CD4-positive, alpha-beta memory T cell (primary cell): ENCODE measurements at regions not wholly inside any gene's neighbourhood (a gene's known extent, or its start where the extent isn't known, plus 50 kb on each side); places are given as distances from the start of the nearest gene placed in this dataset.

ENCODE experiments used
- CTCF ChIA-PET: fragments of 350-600 bp; sonication (Branson Sonifier 250); formaldehyde crosslinking; loops from one replicate; lab custom pipeline; 2021; ENCODE audit warnings: inconsistent platforms; ENCODE audit not compliant: partially characterized antibody; lab: Charles Lee
- POLR2A ChIA-PET: fragments of 350-600 bp; sonication (Branson Sonifier 250); formaldehyde crosslinking; loops from one replicate; lab custom pipeline; 2021; ENCODE audit not compliant: partially characterized antibody; lab: Charles Lee
- DNase-seq, 5 donors: peaks; one replicate each; pipeline versions ENCODE4 v3.0.0 to v3.0.0-alpha.2; 2020 to 2022; ENCODE audit warnings: mixed read lengths in 1 of 5
- H3K27ac ChIP-seq: one replicate; pipeline ENCODE4 v1.7.0; 2013; ENCODE audit warnings: low read depth, low read length
- H3K27me3 ChIP-seq: 2 replicates; pipeline ENCODE4 v1.7.0; 2013; ENCODE audit warnings: mild to moderate bottlenecking, low read length, moderate library complexity; ENCODE audit not compliant: insufficient read depth
- H3K36me3 ChIP-seq: 2 replicates; pipeline ENCODE4 v1.7.0; 2013; ENCODE audit warnings: mild to moderate bottlenecking, low read length, moderate library complexity; ENCODE audit not compliant: insufficient read depth
- H3K4me1 ChIP-seq: 2 replicates; pipeline ENCODE4 v1.7.0; 2013; ENCODE audit warnings: mild to moderate bottlenecking, low read length, moderate library complexity; ENCODE audit not compliant: insufficient read depth
- H3K4me3 ChIP-seq, 2 donors: one replicate each; pipeline ENCODE4 v1.7.0; 2013; ENCODE audit warnings: low read length in 2 of 2, mild to moderate bottlenecking in 1 of 2
- H3K9me3 ChIP-seq, 2 donors: one replicate each; pipeline ENCODE4 v1.7.0; 2013; ENCODE audit warnings: low read length in 2 of 2, control low read depth in 1 of 2; ENCODE audit not compliant: control insufficient read depth in 1 of 2
- H3K27ac Mint-ChIP-seq, 7 donors: one replicate each; pipeline ENCODE4 v1.8.0; 2020 to 2021; ENCODE audit warnings: mixed read lengths in 7 of 7, mild to moderate bottlenecking in 6 of 7, inconsistent platforms in 3 of 7, moderate library complexity in 3 of 7
- H3K27me3 Mint-ChIP-seq, 2 donors: one replicate each; pipeline ENCODE4 v1.8.0; 2020 to 2021; ENCODE audit warnings: mixed read lengths in 2 of 2
- H3K36me3 Mint-ChIP-seq, 2 donors: one replicate each; pipeline ENCODE4 v1.8.0; 2020 to 2021; ENCODE audit warnings: mixed read lengths in 2 of 2, inconsistent platforms in 1 of 2, mild to moderate bottlenecking in 1 of 2
- H3K4me1 Mint-ChIP-seq, 4 donors: one replicate each; pipeline ENCODE4 v1.8.0; 2020 to 2021; ENCODE audit warnings: mixed read lengths in 4 of 4, mild to moderate bottlenecking in 1 of 4
- H3K4me3 Mint-ChIP-seq, 8 donors: one replicate each; pipeline ENCODE4 v1.8.0; 2020 to 2021; ENCODE audit warnings: mixed read lengths in 8 of 8, mild to moderate bottlenecking in 7 of 8, moderate library complexity in 6 of 8, inconsistent platforms in 3 of 8
- H3K9me3 Mint-ChIP-seq, 8 donors: one replicate each; pipeline ENCODE4 v1.8.0; 2020 to 2021; ENCODE audit warnings: mixed read lengths in 8 of 8, mild to moderate bottlenecking in 5 of 8, inconsistent platforms in 3 of 8, moderate library complexity in 1 of 8
- intact Hi-C: fragments of 100-400 bp; cut with micrococcal nuclease; formaldehyde crosslinking; loops from one replicate; pipeline ENCODE4 v1.15.1; 2023

DNA sequence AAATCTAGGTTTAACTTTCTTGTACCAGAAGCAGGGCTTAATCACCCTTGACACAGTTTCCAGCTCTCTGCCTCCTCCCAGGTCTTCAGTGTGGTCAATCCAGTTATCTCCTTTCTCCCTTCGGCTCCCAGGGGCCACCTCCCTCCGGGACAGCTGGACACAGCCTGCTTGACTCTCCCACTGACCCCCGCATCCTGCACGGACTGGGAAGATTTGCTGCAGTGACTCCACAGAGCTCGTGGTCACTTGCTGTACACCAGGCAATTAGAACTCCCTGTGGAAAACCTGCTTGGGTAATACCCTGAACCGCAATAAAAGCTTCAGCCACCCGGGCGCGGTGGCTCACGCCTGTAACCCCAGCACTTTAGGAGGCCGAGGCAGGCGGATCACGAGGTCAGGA is 116.5 kb downstream of the NUFIP1 start:
- intact Hi-C loops = no loop called here
- POLR2A ChIA-PET = no interaction called here
- Mint-ChIP-seq H3K27me3 (peaks cover 8 to 22% of the 10 kb centered on the region in 2 donors), H3K9me3 (peaks cover 0 to 8% (median 4%) of the 10 kb centered on the region in 8 donors), H3K4me3 (no peak overlapping the region), H3K36me3 (no peaks in the 10 kb centered on the region), H3K27ac (no peak overlapping the region), H3K4me1 (no peaks in the 10 kb centered on the region)
- no peak overlapping the region for H3K4me3 ChIP-seq
- CTCF ChIA-PET = interaction anchor here (1.3 kb wide), 1 partner anchor 8 kb away, joined by 4 read pairs; no protein-coding TSS in a partner anchor
- no peak overlapping the region for H3K27ac ChIP-seq
- no peak for DNase-seq
- no peaks in the 10 kb centered on the region for H3K4me1 ChIP-seq
- H3K27me3 ChIP-seq = no peaks in the 10 kb centered on the region
- H3K9me3 ChIP-seq = no peaks in the 10 kb centered on the region
- H3K36me3 ChIP-seq = no peaks in the 10 kb centered on the region

- CTCF ChIA-PET = no interaction called here
- Histone ChIP-seq H3K36me3 (no peaks in the 10 kb centered on the region), H3K9me3 (no peaks in the 10 kb centered on the region), H3K27ac (no peak overlapping the region), H3K27me3 (no peaks in the 10 kb centered on the region), H3K4me1 (no peaks in the 10 kb centered on the region), H3K4me3 (no peak overlapping the region)
- peaks cover 2 to 4% (median 3%) of the 10 kb centered on the region in 8 donors for H3K9me3 Mint-ChIP-seq
- no peaks in the 10 kb centered on the region for H3K4me1 Mint-ChIP-seq
- H3K36me3 Mint-ChIP-seq = peaks cover 2 to 3% of the 10 kb centered on the region in 2 donors
- intact Hi-C loops = no loop called here
- H3K4me3 Mint-ChIP-seq = no peak overlapping the region
- no peak for DNase-seq
- no peak overlapping the region for H3K27ac Mint-ChIP-seq
- POLR2A ChIA-PET = no interaction called here
- peaks cover 9 to 20% of the 10 kb centered on the region in 2 donors for H3K27me3 Mint-ChIP-seq
Observed at GRCh38 chr13:44870456-44870929, 118.8 kb downstream of the NUFIP1 start.

DNA sequence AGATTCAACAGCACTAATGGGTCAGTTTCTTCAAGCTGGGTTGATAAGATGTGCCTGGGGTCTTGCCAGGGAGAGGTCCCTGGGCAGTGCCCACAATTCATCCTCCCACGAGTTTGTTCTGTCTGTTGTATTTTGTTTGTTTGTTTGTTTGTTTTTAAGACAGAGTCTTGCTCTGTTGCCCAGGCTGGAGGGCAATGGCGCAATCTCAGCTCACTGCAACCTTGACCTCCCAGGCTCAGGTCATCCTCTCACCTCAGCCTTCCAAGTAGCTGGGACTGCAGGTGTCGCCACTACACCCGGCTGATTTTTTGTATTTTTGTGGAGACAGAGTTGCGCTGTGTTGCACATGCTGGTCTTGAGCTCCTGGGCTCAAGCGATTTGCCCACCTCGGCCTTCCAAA is 120.1 kb downstream of the NUFIP1 start:
- Mint-ChIP-seq H3K4me3 (no peak overlapping the region), H3K27ac (no peak overlapping the region), H3K27me3 (peaks cover 8 to 14% of the 10 kb centered on the region in 2 donors), H3K4me1 (no peaks in the 10 kb centered on the region), H3K36me3 (peaks cover 2 to 3% of the 10 kb centered on the region in 2 donors), H3K9me3 (peaks cover 2 to 4% (median 3%) of the 10 kb centered on the region in 8 donors)
- ChIA-PET CTCF (no interaction called here), POLR2A (no interaction called here)
- Histone ChIP-seq H3K9me3 (no peaks in the 10 kb centered on the region), H3K27ac (no peak overlapping the region), H3K4me1 (no peaks in the 10 kb centered on the region), H3K27me3 (no peaks in the 10 kb centered on the region), H3K4me3 (no peak overlapping the region), H3K36me3 (no peaks in the 10 kb centered on the region)
- intact Hi-C loops = no loop called here
- DNase-seq = no peak

GRCh38 chr13:44868397-44868796 is 120.9 kb downstream of the NUFIP1 start:
- intact Hi-C loops = no loop called here
- Histone ChIP-seq H3K27me3 (no peaks in the 10 kb centered on the region), H3K36me3 (no peaks in the 10 kb centered on the region), H3K9me3 (no peaks in the 10 kb centered on the region), H3K4me1 (no peaks in the 10 kb centered on the region), H3K27ac (no peak overlapping the region), H3K4me3 (no peak overlapping the region)
- no peak overlapping the region for H3K4me3 Mint-ChIP-seq
- POLR2A ChIA-PET = no interaction called here
- H3K36me3 Mint-ChIP-seq = peaks cover 2 to 3% of the 10 kb centered on the region in 2 donors
- no peak for DNase-seq
- peaks cover 8 to 13% of the 10 kb centered on the region in 2 donors for H3K27me3 Mint-ChIP-seq
- H3K4me1 Mint-ChIP-seq = no peaks in the 10 kb centered on the region
- peak overlapping the region in 1 of 7 donors; percentile 40 for H3K27ac Mint-ChIP-seq
- CTCF ChIA-PET = no interaction called here
- peaks cover 2 to 4% (median 3%) of the 10 kb centered on the region in 8 donors for H3K9me3 Mint-ChIP-seq

DNA sequence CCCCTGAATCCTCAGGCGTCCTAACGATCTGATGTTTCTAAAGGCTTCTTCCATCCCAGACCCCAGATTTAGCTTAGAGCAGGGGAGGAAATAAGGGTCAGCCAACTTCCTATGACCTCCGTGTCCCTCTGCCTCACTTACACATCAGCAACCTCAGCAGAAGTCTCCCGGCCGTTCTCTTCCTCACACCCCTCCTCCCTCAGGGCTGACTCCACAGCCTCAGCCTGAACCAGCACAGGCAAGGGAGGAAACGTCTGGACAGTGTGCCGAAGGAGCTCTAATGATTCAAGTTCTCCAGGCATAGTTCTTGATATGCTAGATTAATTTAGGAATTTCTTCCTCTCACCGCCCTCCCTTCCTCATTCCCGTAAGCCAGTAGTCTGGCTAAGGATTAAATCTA is 121.4 kb downstream of the NUFIP1 start:
- CTCF ChIA-PET = no interaction called here
- Mint-ChIP-seq H3K9me3 (peaks cover 2 to 4% (median 3%) of the 10 kb centered on the region in 8 donors), H3K4me1 (no peaks in the 10 kb centered on the region), H3K36me3 (peaks cover 2 to 3% of the 10 kb centered on the region in 2 donors), H3K4me3 (no peak overlapping the region), H3K27me3 (peaks cover 8 to 11% of the 10 kb centered on the region in 2 donors), H3K27ac (no peak overlapping the region)
- DNase-seq = no peak
- Histone ChIP-seq H3K27ac (no peak overlapping the region), H3K4me3 (no peak overlapping the region), H3K27me3 (no peaks in the 10 kb centered on the region), H3K4me1 (no peaks in the 10 kb centered on the region), H3K9me3 (no peaks in the 10 kb centered on the region), H3K36me3 (no peaks in the 10 kb centered on the region)
- POLR2A ChIA-PET = no interaction called here
- intact Hi-C loops = no loop called here

DNA sequence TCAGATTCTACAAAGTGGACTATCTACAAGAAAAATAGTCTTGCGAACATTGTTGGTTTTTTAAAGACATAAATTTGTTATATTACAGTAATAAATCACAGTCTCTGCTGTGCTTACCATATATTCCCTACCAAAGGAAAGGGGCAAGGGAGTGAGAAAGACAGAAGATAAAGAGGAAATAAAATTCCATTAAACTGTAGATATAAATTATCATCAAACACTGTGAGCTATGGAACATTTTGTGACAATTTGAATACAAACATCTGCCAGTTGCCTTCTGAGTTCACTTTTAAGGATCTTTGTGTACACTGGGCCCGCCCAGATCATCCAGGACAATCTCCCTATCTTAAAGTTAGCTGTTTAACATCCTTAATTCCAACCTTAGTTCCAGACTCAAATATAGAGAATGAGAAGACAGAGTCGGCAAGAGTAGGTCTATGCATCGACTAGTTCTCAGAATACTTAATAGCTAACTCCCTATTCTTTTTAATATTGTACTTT is 122.8 kb downstream of the NUFIP1 start:
- Histone ChIP-seq H3K9me3 (no peaks in the 10 kb centered on the region), H3K4me3 (no peak overlapping the region), H3K4me1 (no peaks in the 10 kb centered on the region), H3K27me3 (no peaks in the 10 kb centered on the region), H3K36me3 (no peaks in the 10 kb centered on the region), H3K27ac (no peak overlapping the region)
- intact Hi-C loops = no loop called here
- POLR2A ChIA-PET = no interaction called here
- CTCF ChIA-PET = no interaction called here
- H3K4me1 Mint-ChIP-seq = no peaks in the 10 kb centered on the region
- H3K27me3 Mint-ChIP-seq = peaks cover 8 to 11% of the 10 kb centered on the region in 2 donors
- peaks cover 2 to 4% (median 3%) of the 10 kb centered on the region in 8 donors for H3K9me3 Mint-ChIP-seq
- no peak overlapping the region for H3K27ac Mint-ChIP-seq
- H3K36me3 Mint-ChIP-seq = peaks cover 2 to 3% of the 10 kb centered on the region in 2 donors
- H3K4me3 Mint-ChIP-seq = no peak overlapping the region
- DNase-seq = no peak

DNA sequence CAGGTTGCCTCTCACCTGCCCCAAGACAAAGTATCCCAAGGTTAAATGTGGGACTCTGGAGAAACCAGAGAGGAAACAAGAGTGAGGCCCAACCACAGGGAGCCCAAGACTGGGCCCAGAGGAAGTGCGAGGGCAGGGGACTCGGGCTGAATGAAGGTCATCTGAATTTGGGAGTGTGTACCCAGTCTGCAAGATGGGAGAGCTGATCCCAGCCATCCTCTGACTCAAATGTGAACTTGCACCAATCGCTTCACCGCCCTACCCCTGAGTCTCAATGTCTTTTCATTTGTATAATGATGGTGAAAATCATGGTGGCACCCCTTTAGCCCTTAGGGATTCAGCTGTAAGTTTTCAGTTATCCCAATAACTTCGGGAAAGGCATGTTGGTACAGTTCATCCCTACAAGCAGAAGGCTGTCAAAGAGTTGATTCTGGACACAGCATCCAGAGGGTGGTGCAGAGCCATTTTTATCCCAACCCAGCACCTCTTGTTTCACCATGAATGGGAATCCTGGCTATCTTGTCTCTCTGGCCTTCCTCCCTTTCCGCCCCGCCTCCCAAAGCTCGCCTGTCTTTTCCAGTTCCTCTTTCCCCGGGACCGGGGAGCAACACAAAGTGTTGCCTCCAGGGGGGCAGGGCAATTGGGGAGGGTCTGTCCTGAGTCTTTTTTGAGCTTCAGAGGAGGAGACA is 123.4 kb downstream of the NUFIP1 start:
- ChIA-PET CTCF (no interaction called here), POLR2A (no interaction called here)
- Histone ChIP-seq H3K9me3 (no peaks in the 10 kb centered on the region), H3K4me3 (no peak overlapping the region), H3K4me1 (no peaks in the 10 kb centered on the region), H3K36me3 (no peaks in the 10 kb centered on the region), H3K27ac (no peak overlapping the region), H3K27me3 (no peaks in the 10 kb centered on the region)
- Mint-ChIP-seq H3K27ac (no peak overlapping the region), H3K4me1 (no peaks in the 10 kb centered on the region), H3K4me3 (no peak overlapping the region), H3K27me3 (peaks cover 5 to 8% of the 10 kb centered on the region in 2 donors), H3K36me3 (peaks cover 2 to 3% of the 10 kb centered on the region in 2 donors), H3K9me3 (peaks cover 2 to 4% (median 3%) of the 10 kb centered on the region in 8 donors)
- intact Hi-C loops = no loop called here
- no peak for DNase-seq
